ENCODE measurements at regions not wholly inside any gene's neighbourhood (a gene's known extent, or its start where the extent isn't known, plus 50 kb on each side); places are given as distances from the start of the nearest gene placed in this dataset.
A peak's percentile ranks its signal among the peaks of the same experiment; 100 is the strongest.
"Not testable (repeated sequence)": the region's sequence is repeated elsewhere in the genome, so short reads cannot be mapped to it uniquely, and the experiment has no call there.

- H3K9me3 Mint-ChIP-seq, result peaks cover 13% of the 10 kb centered on the region
- DNase-seq (ENCODE audit: low spot score) (no peak), ATAC-seq (no peak)
- peak overlapping the region; percentile 11; the same call in 1 of the 2 replicates for H3K27ac Mint-ChIP-seq
- CTCF ChIA-PET, result no interaction called here
- POLR2A ChIA-PET, result no interaction called here
- no peaks in the 10 kb centered on the region for H3K27me3 Mint-ChIP-seq (ENCODE audit: low read depth)
- peaks cover 16% of the 10 kb centered on the region for H3K4me1 Mint-ChIP-seq
- H3K4me3 Mint-ChIP-seq, result no peak overlapping the region
- H3K36me3 Mint-ChIP-seq, result peaks cover 13% of the 10 kb centered on the region; the same call in 1 of the 2 replicates
- TF ChIP-seq, protein P1, sequence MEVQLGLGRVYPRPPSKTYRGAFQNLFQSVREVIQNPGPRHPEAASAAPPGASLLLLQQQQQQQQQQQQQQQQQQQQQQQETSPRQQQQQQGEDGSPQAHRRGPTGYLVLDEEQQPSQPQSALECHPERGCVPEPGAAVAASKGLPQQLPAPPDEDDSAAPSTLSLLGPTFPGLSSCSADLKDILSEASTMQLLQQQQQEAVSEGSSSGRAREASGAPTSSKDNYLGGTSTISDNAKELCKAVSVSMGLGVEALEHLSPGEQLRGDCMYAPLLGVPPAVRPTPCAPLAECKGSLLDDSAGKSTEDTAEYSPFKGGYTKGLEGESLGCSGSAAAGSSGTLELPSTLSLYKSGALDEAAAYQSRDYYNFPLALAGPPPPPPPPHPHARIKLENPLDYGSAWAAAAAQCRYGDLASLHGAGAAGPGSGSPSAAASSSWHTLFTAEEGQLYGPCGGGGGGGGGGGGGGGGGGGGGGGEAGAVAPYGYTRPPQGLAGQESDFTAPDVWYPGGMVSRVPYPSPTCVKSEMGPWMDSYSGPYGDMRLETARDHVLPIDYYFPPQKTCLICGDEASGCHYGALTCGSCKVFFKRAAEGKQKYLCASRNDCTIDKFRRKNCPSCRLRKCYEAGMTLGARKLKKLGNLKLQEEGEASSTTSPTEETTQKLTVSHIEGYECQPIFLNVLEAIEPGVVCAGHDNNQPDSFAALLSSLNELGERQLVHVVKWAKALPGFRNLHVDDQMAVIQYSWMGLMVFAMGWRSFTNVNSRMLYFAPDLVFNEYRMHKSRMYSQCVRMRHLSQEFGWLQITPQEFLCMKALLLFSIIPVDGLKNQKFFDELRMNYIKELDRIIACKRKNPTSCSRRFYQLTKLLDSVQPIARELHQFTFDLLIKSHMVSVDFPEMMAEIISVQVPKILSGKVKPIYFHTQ (CRISPR knock-in tag; IDR thresholded peaks at IDR 0.05), result no peak
- TF ChIP-seq ZNF317 (CRISPR knock-in tag; IDR thresholded peaks at IDR 0.05; ENCODE audit: borderline replicate concordance, low read depth), result no peak
- no peak for TF ChIP-seq NR3C1 (CRISPR knock-in tag; conservative IDR thresholded peaks at IDR 0.05; ENCODE audit: low read depth)
- TF ChIP-seq GTF2I (CRISPR knock-in tag; conservative IDR thresholded peaks at IDR 0.05), result no peak
- TF ChIP-seq KAT7 (CRISPR knock-in tag; IDR thresholded peaks at IDR 0.05; ENCODE audit: borderline replicate concordance), result no peak
- no peak for TF ChIP-seq ETV6 (CRISPR knock-in tag; IDR thresholded peaks at IDR 0.05)
Measured at GRCh38 chr5:86507574-86507973, 110.2 kb upstream of the COX7C start.

- Mint-ChIP-seq H3K36me3 (peaks cover 13% of the 10 kb centered on the region; the same call in 1 of the 2 replicates), H3K4me1 (peaks cover 10% of the 10 kb centered on the region), H3K4me3 (peak overlapping the region; percentile 37), H3K9me3 (peaks cover 13% of the 10 kb centered on the region), H3K27ac (peak overlapping the region; percentile 4; the same call in 1 of the 2 replicates)
- DNase-seq (ENCODE audit: low spot score); H3K27me3 Mint-ChIP-seq (ENCODE audit: low read depth); POLR2A ChIA-PET; ATAC-seq; CTCF ChIA-PET: not testable (repeated sequence)
Measured at GRCh38 chr5:86510330-86510915, 107.3 kb upstream of the COX7C start.

DNA sequence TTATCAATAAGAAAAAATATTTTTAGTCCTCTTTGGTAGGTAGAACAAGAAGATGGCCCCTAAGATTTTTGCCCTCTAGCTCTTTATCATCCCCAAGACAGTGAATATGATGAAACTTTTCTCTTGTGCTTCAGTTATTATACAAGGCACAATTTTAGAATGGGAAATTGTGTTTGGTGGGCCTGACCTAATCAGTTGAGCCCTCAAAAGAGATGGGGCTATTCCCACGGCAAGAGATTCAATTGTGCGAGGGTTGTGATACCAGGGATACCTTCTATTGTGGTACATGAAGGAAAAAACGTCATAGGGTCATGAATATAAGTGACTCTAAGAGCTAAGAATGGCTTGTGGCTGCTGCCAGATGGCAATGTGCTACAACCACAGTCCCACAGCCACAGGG is 94.0 kb upstream of the COX7C start:
- no peak overlapping the region for H3K4me3 Mint-ChIP-seq
- H3K27ac Mint-ChIP-seq, result no peak overlapping the region
- H3K36me3 Mint-ChIP-seq, result no peaks in the 10 kb centered on the region
- no peak for ATAC-seq
- no peak for DNase-seq (ENCODE audit: low spot score)
- H3K27me3 Mint-ChIP-seq (ENCODE audit: low read depth), result no peaks in the 10 kb centered on the region
- ChIA-PET CTCF (no interaction called here), POLR2A (no interaction called here)
- H3K9me3 Mint-ChIP-seq, result peaks cover 9% of the 10 kb centered on the region; the same call in 1 of the 2 replicates
- TF ChIP-seq GTF2I (CRISPR knock-in tag; conservative IDR thresholded peaks at IDR 0.05) (0 out of 2 replicates have a peak, but pooled peaks have one; percentile 28), CDX4 (CRISPR knock-in tag; IDR thresholded peaks at IDR 0.05; ENCODE audit: borderline replicate concordance) (no peak)
- peaks cover 15% of the 10 kb centered on the region for H3K4me1 Mint-ChIP-seq

DNA sequence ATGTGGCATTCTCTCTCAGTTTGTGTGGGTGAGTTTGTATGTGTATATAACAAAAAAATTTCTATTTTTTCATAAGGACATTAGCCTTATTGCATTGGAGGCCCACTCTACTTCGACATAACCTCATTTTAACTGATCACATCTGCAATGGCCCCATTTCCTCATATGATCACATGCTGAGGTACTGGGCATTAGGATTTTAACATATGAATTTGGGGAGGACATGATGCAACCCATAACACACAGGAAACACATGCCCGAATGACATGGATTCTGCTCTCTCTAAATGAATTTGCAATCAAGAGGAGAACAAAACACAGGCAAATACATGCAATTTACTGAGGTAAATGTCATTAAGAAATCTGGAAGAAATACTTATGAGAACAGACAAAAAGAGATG is 92.1 kb upstream of the COX7C start:
- POLR2A ChIA-PET, result no interaction called here
- Mint-ChIP-seq H3K36me3 (no peaks in the 10 kb centered on the region), H3K4me3 (no peak overlapping the region), H3K9me3 (peaks cover 9% of the 10 kb centered on the region; the same call in 1 of the 2 replicates), H3K27me3 (ENCODE audit: low read depth) (no peaks in the 10 kb centered on the region), H3K4me1 (peaks cover 13% of the 10 kb centered on the region), H3K27ac (peak overlapping the region; percentile 7; the same call in 1 of the 2 replicates)
- CTCF ChIA-PET, result no interaction called here
- peak; percentile 55; the same call in 1 of the 2 replicates for TF ChIP-seq MAX (CRISPR knock-in tag; IDR thresholded peaks at IDR 0.05)
- no peak for TF ChIP-seq FOXJ3 (CRISPR knock-in tag; IDR thresholded peaks at IDR 0.05; ENCODE audit: borderline replicate concordance)
- TF ChIP-seq, protein P2, sequence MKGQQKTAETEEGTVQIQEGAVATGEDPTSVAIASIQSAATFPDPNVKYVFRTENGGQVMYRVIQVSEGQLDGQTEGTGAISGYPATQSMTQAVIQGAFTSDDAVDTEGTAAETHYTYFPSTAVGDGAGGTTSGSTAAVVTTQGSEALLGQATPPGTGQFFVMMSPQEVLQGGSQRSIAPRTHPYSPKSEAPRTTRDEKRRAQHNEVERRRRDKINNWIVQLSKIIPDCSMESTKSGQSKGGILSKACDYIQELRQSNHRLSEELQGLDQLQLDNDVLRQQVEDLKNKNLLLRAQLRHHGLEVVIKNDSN (CRISPR knock-in tag; IDR thresholded peaks at IDR 0.05), result 0 out of 2 replicates have a peak, but pooled peaks have one; percentile 13
- DNase-seq (ENCODE audit: low spot score) (no peak), ATAC-seq (no peak)
